Erythroblast (primary cell): ENCODE measurements at regions not wholly inside any gene's neighbourhood (a gene's known extent, or its start where the extent isn't known, plus 50 kb on each side); places are given as distances from the start of the nearest gene placed in this dataset.

Experiments used
- DNase-seq, 2 experiments: peaks; one replicate each; lab custom pipeline; 2025; lab: John Stamatoyannopoulos, UW
- GATA1 ChIP-seq: IDR thresholded peaks from 2 replicates; pipeline ENCODE4 v1.6.1; 2011; ENCODE audit warnings: low read depth, mild to moderate bottlenecking, control low read depth, low read length, moderate library complexity
- POLR2A ChIP-seq: IDR thresholded peaks from 2 replicates; pipeline ENCODE4 v1.6.1; 2011; ENCODE audit warnings: mild to moderate bottlenecking, low read length

DNA sequence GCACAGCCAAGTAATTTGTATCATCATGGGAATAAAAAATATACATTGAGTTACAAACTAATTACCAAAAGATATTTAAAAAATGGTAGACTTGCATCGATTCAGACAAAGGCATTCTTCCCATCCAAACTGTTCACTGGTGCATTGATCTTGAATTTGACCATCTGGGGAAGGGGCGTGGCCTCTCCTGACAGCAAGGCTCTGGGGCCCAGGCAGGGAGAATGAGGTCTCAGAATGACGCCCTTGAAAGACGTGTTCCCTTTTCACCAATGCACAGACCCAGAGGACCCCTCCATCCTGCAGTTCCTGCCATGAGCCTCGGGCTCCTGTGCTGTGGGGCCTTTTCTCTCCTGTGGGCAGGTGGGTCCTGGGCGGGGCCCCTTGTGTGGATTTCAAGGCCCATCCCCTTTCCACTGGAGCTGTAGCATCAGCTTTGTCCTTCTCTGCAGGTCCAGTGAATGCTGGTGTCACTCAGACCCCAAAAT, 91.1 kb upstream of the PRSS58 start:
- no peak for DNase-seq
- TF ChIP-seq GATA1 (no peak), POLR2A (no peak)

DNA sequence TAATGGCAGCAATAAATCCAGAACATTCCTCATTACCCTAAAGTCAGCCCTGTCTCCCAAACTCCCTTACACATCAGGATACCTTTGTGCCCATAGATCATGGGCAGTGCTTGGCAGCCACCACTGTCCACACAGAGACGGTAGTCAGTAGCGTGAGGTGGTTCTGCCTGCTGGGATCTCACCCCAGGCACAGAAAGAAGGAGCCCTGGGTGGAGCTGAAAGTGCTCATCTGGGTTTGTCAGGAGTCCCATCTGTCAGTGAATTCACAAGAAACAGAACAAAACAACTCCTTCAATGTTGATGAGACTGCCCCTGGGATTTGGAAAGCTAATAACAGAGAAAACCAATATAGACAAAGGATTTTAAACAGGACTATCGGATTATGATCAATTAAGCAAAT, 90.2 kb upstream of the PRSS58 start:
- TF ChIP-seq GATA1 (no peak), POLR2A (no peak)
- DNase-seq, result no peak

DNA sequence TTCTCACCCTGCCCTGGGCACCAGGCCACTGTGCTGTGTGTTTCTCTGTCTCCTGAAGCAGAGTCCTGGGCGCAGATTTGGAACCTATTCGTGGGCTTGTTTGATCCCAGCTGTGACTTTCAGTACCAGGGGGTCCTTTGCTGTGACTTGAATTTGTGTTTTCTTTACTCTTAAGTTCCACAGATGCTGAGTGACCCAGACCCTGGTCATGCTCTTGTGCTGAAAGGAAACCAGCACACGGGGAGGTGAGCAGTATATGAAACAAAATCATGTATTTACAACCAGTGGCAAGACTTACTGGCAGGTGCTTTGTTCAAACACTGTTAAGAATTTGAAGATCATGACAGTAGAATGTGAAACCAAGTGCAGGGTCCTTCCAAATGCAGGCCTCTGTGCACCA, 89.2 kb upstream of the PRSS58 start:
- TF ChIP-seq GATA1 (no peak), POLR2A (no peak)
- no peak for DNase-seq

DNA sequence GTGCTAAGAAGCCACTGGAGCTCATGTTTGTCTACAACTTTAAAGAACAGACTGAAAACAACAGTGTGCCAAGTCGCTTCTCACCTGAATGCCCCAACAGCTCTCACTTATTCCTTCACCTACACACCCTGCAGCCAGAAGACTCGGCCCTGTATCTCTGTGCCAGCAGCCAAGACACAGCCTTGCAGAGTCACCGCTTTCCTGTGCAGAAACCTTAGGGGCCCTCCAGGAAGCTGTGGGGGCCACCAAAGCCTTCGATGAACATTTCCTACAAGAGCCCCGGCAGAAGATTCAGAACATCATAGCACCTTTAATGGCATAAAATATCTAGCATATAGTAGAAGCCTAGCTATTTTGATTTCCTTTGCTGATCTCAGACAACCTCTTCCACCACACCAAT, 88.0 kb upstream of the PRSS58 start:
- DNase-seq, result no peak
- no peak for TF ChIP-seq GATA1
- TF ChIP-seq POLR2A, result no peak

DNA sequence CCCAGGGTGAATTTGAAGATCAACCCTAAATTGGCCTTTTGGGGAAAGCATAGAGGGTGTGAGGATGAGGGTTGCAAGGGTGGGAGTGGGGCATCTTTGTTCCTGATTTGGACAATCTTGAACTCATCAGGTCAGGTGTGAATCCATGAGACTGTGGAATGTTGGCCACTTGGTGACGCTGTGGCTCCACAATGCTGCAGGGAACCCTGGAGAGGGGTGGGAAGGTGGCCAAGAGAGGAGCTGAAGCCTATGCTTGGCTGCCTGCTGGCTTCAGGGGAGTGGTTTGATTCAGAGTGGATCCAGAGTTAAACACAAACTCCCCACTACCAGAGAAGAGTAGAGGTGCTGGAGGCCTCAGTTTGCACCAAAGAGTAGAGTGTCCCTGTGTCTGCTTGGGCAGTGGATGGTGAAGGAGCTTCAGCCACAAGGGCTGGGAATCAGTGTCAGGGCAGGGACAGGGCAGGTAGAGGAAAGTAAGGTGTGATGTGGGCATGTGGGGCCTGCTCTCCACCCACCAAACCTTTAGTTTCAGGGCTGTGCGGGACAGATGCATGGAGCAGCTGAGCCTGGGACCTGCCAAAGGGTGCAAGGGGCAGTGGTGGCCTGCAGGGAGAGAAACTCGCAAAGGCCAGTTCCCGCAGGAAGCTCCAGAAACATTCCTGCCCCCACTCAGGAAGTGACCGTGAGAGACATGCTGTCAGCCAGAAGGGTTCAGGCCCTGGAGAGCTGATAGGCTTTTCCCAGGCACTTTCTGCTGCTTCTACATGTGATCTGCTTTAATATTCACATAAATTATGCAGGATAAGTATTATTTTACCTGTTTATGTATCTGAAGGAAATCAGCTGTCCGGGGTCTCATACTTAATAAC, 81.0 kb upstream of the PRSS58 start:
- TF ChIP-seq POLR2A, result no peak
- no peak for TF ChIP-seq GATA1
- DNase-seq, result no peak

DNA sequence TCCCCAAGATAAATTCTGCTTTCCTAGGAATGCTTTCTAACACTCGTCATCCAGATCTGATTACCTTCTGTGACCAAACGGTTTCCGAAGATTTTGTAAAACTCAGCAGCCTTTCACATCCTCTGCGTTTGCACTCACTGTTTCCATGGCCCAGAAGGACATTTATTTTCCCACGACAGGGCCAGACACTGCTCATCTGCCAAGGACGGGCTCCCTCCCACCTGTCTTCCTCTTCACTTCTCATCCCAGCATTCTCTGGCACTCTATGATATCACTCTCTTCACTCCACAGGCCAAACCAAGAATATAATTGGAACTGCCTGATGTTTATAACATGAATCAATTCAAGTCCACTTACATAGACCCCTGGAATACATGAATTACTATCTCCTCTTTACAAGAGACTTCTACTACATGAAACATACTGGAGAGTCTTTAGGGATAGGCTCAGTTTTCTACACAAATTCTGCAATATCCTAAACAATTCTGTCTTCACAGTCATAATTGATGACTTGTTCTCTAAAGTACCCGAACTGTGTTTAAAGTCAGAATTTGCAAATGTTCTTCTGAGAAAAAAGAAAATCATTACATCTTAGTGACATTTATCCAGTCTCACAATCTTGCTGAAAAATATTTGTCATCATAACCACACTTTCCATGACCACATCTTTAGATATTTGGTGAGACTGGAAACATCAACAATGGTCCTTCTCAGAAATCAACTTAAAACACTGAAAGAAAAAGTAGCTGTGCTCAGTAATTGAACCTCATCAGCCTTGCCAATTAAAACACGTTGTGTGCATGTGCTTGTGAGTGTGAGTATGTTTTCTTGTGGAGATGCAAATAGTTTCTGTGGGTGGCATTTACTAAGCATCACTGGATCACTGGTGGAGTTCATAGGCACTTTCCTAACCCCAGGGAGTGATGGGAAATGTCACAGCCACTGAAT, 79.5 kb upstream of the PRSS58 start:
- TF ChIP-seq POLR2A (no peak), GATA1 (no peak)
- no peak for DNase-seq

DNA sequence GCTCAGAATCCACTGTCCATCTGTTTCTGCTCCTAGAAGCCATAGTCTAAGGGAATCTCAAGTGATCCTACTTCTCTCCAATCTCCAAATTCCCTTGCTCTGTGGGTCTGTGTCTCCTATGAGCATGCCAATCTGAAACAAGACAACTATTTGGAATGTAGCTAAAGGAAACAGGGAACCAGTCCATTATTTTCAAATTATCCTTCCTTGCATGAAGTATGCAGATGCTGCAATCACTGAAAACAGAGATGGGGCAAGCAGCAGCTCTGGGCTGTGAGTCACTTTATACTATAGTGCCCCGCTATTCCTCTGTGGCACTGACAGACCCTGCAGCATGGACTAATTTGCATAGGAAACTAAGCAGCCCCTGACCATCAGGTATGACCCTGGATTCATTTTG, 76.9 kb upstream of the PRSS58 start:
- TF ChIP-seq GATA1 (no peak), POLR2A (no peak)
- no peak for DNase-seq

DNA sequence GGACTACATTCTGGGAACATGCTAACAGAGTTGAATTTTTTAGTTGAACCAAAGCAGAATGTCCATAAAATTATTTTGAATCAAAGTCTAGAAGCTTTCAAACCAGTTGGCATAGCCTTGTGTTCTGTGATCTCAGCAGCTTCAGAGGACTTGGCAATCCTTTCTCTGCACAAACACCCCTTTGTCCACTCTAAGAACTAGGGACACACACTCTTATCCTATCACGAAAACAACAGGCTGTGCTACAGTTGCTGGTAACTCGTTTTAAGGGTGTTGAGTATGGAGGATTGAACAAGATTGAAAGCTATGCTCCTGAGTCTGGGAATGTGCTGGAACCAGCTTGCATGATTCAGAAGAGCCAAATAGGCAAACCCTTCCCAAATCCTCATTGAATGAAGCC, 76.4 kb upstream of the PRSS58 start:
- TF ChIP-seq POLR2A (no peak), GATA1 (no peak)
- no peak for DNase-seq

DNA sequence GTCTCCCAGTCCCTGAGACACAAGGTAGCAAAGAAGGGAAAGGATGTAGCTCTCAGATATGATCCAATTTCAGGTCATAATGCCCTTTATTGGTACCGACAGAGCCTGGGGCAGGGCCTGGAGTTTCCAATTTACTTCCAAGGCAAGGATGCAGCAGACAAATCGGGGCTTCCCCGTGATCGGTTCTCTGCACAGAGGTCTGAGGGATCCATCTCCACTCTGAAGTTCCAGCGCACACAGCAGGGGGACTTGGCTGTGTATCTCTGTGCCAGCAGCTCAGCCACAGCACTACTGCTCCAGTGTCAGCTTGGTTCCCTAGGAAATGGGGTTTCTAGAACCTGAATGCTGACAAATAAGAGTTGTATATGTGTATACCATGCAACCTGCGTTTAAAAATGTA, 74.6 kb upstream of the PRSS58 start:
- DNase-seq, result no peak
- TF ChIP-seq GATA1, result no peak

DNA sequence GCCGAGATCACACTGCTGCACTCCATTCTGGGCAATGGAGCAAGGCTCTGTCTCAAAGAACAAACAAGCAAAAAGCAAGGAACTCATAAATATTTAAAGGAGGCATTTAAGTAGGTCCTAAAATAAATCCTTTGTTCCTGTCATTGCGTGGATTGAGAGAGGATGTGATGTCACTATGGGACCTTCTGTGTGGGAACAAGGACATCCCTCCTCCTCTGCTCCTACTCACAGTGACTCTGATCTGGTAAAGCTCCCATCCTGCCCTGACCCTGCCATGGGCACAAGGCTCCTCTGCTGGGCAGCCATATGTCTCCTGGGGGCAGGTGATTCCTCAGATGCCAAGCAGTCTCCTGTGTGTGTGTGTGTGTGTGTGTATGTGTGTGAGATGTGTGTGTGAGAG, 74.1 kb upstream of the PRSS58 start:
- DNase-seq, result no peak
- TF ChIP-seq GATA1 (no peak), POLR2A (no peak)

DNA sequence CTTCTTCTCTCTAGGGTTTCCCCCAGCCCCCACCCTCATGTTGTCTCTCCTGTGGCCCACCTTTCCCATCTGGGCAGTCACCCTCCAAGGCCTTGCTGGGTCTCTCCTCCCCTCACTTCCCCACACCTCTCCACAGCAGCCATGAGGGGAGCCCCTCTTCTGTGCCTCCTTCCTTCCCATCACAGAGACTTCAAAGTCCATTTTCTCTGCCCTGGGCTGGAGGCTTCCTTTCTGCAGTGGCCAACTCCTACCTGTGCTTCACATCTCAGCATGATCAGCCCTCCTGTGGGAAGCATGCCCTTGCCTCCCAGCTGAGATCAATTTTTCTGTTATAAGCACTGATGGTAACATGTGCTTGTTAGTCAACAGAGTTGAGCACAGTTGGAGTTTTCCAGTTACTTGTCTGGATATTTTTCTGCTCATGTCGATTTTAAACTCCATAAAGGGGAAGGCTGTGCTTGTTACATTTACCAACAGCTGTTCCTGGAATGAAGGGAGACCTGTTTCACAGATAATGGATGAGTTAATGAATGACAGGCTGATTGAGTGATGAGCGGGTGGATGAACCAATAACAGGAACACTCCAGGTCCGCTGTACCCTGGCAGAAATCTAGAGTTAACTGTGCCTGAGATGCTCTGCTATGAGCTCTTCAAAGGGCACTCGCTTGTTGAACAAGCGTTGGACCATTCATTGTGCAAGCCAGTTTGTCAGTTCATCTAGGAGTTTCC, 71.4 kb upstream of the PRSS58 start:
- no peak for DNase-seq
- TF ChIP-seq GATA1 (no peak), POLR2A (no peak)

DNA sequence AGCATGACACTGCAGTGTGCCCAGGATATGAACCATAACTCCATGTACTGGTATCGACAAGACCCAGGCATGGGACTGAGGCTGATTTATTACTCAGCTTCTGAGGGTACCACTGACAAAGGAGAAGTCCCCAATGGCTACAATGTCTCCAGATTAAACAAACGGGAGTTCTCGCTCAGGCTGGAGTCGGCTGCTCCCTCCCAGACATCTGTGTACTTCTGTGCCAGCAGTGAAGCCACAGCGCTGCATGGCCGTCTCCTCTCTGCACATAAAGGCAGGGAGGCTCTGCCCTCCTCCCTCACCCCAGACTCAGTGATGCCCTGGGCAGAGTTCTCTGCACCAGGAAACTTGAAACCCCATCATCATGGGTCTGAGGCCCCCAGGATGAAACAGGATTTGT, 70.7 kb upstream of the PRSS58 start:
- DNase-seq, result no peak
- TF ChIP-seq GATA1 (no peak), POLR2A (no peak)

DNA sequence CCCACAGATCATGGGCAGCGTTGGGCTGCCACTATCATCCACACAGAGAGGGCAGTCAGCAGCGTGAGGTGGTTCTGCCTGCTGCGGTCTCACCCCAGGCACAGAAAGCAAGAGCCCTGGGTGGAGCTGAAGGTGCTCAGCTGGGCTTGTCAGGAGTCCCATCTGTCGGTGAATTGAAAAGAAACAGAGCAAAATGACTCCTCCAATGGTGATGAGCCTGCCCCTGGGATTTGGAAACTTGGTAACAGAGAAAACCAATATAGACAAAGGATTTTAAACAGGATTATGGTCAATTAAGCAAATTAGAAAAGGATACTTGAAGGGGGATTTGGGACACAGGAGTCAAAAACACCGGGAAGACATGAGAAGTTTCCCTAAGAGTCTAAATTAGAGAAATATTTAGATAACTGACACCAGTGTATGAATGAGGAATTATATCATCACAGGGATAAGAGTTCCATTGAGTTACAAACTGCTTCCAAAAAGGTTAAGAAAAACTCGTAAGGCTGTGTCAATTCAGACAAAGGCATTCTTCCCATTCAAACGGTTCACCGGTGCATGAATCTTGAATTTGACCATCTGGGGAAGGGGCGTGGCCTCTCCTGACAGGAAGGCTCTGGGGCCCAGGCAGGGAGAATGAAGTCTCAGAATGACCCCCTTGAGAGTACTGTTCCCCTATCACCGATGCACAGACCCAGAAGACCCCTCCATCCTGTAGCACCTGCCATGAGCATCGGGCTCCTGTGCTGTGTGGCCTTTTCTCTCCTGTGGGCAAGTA, 70.0 kb upstream of the PRSS58 start:
- no peak for TF ChIP-seq POLR2A
- TF ChIP-seq GATA1, result no peak
- no peak for DNase-seq
